ENCODE measurements at regions not wholly inside any gene's neighbourhood (a gene's known extent, or its start where the extent isn't known, plus 50 kb on each side); places are given as distances from the start of the nearest gene placed in this dataset.

GRCh38 chr14:94716976-94717375 is 52.9 kb downstream of the GSC start:
- no peak for TF ChIP-seq EZH2phosphoT487 (IDR thresholded peaks at IDR 0.05; ENCODE audit: low read depth, severe bottlenecking, unreplicated experiment)
- TF ChIP-seq, protein P1, sequence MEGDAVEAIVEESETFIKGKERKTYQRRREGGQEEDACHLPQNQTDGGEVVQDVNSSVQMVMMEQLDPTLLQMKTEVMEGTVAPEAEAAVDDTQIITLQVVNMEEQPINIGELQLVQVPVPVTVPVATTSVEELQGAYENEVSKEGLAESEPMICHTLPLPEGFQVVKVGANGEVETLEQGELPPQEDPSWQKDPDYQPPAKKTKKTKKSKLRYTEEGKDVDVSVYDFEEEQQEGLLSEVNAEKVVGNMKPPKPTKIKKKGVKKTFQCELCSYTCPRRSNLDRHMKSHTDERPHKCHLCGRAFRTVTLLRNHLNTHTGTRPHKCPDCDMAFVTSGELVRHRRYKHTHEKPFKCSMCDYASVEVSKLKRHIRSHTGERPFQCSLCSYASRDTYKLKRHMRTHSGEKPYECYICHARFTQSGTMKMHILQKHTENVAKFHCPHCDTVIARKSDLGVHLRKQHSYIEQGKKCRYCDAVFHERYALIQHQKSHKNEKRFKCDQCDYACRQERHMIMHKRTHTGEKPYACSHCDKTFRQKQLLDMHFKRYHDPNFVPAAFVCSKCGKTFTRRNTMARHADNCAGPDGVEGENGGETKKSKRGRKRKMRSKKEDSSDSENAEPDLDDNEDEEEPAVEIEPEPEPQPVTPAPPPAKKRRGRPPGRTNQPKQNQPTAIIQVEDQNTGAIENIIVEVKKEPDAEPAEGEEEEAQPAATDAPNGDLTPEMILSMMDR (IDR thresholded peaks at IDR 0.05; ENCODE audit: poor library complexity), result no peak
